ENCODE measurements at regions not wholly inside any gene's neighbourhood (a gene's known extent, or its start where the extent isn't known, plus 50 kb on each side); places are given as distances from the start of the nearest gene placed in this dataset.

DNA sequence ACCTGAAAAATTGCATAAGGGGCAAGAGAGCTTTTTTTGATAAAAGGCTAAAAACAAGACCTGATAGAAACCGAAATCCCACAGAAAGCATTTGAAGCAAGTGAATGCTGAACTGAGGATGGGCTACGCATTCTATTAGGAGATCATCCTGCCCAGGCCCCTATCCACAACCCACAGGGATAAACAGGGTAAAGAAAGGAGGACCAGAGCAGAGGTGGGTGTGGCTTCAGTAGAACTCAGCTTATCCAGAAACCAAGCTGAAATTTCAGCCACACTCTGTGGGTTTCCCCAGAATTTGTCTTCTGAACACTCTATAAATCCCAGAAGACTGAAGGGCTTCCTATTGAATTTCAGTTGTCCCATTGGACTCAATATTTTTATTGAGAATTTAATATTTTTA, 195.1 kb downstream of the ETS1 start:
- H3K27ac ChIP-seq (ENCODE audit: insufficient read depth, low read depth, low read length): no peak overlapping the region
- no peak overlapping the region for H3K4me3 ChIP-seq (replicated peaks in 1 of 3; ENCODE audit: insufficient read depth in 1 of 3, low read depth in 1 of 3, low read length in 3 of 3)
- intact Hi-C loops (cut with micrococcal nuclease) (no loop called here), dilution Hi-C loops (cut with MboI; ENCODE audit: extremely low pct_ligation_motif_present, low sequenced_read_pairs) (no loop called here)
- no peaks in the 10 kb centered on the region for H3K27me3 ChIP-seq (ENCODE audit: control insufficient read depth in 2 of 2, insufficient read depth in 2 of 2, low read length in 2 of 2)
- H3K9me3 ChIP-seq (replicated peaks; ENCODE audit: control insufficient read depth, insufficient read depth, low read length): no peaks in the 10 kb centered on the region
- ChIA-PET POLR2A (no interaction called here), CTCF (interaction anchor here (1.4 kb wide), 1 partner anchor 240 kb away, joined by 3 read pairs; no protein-coding TSS in a partner anchor)
- no peaks in the 10 kb centered on the region for H3K79me2 ChIP-seq (ENCODE audit: control insufficient read depth, insufficient read depth, low read length)
- no peaks in the 10 kb centered on the region for H4K20me1 ChIP-seq (replicated peaks; ENCODE audit: control insufficient read depth, extremely low read depth, insufficient read depth, low read length)
- H2AFZ ChIP-seq (ENCODE audit: low read depth, low read length): no peak overlapping the region
- no peaks in the 10 kb centered on the region for H3K4me1 ChIP-seq (ENCODE audit: control insufficient read depth, extremely low read depth, insufficient read depth, low read length)
- no peaks in the 10 kb centered on the region for H3K9me1 ChIP-seq (replicated peaks; ENCODE audit: control insufficient read depth, extremely low read depth, insufficient read depth, low read length)
- BruUV-seq (replicated peaks): no TSS peak
- no peak for TF ChIP-seq EZH2 (IDR thresholded peaks at IDR 0.05; ENCODE audit: borderline replicate concordance, low read depth, low read length, severe bottlenecking)
- no peak for DNase-seq (ENCODE audit: low read depth, low spot score)
- no peak overlapping the region for H3K4me2 ChIP-seq (ENCODE audit: insufficient read depth, low read length)
- no peak overlapping the region for H3K9ac ChIP-seq (replicated peaks; ENCODE audit: extremely low read depth, insufficient read depth, low read length)
- no peaks in the 10 kb centered on the region for H3K36me3 ChIP-seq (ENCODE audit: control insufficient read depth in 2 of 2, extremely low read depth in 1 of 2, insufficient read depth in 2 of 2, low read length in 2 of 2)
- FAIRE-seq: no peak

DNA sequence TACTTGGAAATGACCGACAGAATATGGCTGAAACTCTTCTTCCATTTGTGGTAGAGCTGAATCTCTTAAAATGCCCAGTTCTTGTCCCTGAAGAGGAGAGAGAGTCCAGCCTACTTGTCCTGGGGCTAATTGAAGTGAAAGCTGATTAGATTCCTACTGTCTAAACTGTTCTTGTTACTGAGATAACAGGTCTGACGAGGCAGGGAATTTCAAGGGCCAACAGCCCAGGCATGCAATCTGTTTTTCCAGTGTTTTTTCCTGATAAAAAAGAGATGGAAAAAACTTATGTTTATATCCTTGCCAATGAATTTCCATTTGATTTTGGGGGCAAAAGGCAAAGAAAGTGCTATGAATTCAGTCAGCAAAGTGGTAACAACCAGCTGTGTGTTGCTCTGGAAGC, 195.5 kb downstream of the ETS1 start:
- TF ChIP-seq, protein P1, sequence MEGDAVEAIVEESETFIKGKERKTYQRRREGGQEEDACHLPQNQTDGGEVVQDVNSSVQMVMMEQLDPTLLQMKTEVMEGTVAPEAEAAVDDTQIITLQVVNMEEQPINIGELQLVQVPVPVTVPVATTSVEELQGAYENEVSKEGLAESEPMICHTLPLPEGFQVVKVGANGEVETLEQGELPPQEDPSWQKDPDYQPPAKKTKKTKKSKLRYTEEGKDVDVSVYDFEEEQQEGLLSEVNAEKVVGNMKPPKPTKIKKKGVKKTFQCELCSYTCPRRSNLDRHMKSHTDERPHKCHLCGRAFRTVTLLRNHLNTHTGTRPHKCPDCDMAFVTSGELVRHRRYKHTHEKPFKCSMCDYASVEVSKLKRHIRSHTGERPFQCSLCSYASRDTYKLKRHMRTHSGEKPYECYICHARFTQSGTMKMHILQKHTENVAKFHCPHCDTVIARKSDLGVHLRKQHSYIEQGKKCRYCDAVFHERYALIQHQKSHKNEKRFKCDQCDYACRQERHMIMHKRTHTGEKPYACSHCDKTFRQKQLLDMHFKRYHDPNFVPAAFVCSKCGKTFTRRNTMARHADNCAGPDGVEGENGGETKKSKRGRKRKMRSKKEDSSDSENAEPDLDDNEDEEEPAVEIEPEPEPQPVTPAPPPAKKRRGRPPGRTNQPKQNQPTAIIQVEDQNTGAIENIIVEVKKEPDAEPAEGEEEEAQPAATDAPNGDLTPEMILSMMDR (IDR thresholded peaks at IDR 0.05; ENCODE audit: extremely low read depth in 1 of 2, insufficient read depth in 1 of 2, low read depth in 1 of 2, low read length in 2 of 2): no peak
- TF ChIP-seq GATA2 (IDR thresholded peaks at IDR 0.05; ENCODE audit: insufficient read depth, insufficient read length, low read depth, low read length) (no peak), JUN (IDR thresholded peaks at IDR 0.05; ENCODE audit: borderline replicate concordance, insufficient read depth, insufficient read length, low read depth) (no peak), FOS (IDR thresholded peaks at IDR 0.05; ENCODE audit: borderline replicate concordance, insufficient read depth, low read length) (no peak), EZH2 (IDR thresholded peaks at IDR 0.05; ENCODE audit: borderline replicate concordance, low read depth, low read length, severe bottlenecking) (no peak), POLR2A (IDR thresholded peaks at IDR 0.05; ENCODE audit: low read depth, low read length) (no peak), MYC (IDR thresholded peaks at IDR 0.05; ENCODE audit: low read depth, low read length) (no peak), POLR2AphosphoS5 (IDR thresholded peaks at IDR 0.05; ENCODE audit: insufficient read depth, low read depth, low read length) (no peak)
- TF ChIP-seq, protein P2, sequence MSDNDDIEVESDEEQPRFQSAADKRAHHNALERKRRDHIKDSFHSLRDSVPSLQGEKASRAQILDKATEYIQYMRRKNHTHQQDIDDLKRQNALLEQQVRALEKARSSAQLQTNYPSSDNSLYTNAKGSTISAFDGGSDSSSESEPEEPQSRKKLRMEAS (IDR thresholded peaks at IDR 0.05; ENCODE audit: insufficient read depth, insufficient read length): no peak
- Histone ChIP-seq H3K36me3 (ENCODE audit: control insufficient read depth in 2 of 2, extremely low read depth in 1 of 2, insufficient read depth in 2 of 2, low read length in 2 of 2) (no peaks in the 10 kb centered on the region), H3K79me2 (ENCODE audit: control insufficient read depth, insufficient read depth, low read length) (no peaks in the 10 kb centered on the region), H3K9me3 (replicated peaks; ENCODE audit: control insufficient read depth, insufficient read depth, low read length) (no peaks in the 10 kb centered on the region), H4K20me1 (replicated peaks; ENCODE audit: control insufficient read depth, extremely low read depth, insufficient read depth, low read length) (no peaks in the 10 kb centered on the region), H3K4me1 (ENCODE audit: control insufficient read depth, extremely low read depth, insufficient read depth, low read length) (no peaks in the 10 kb centered on the region), H3K4me2 (ENCODE audit: insufficient read depth, low read length) (no peak overlapping the region), H3K27ac (ENCODE audit: insufficient read depth, low read depth, low read length) (no peak overlapping the region), H3K9ac (replicated peaks; ENCODE audit: extremely low read depth, insufficient read depth, low read length) (no peak overlapping the region), H3K9me1 (replicated peaks; ENCODE audit: control insufficient read depth, extremely low read depth, insufficient read depth, low read length) (no peaks in the 10 kb centered on the region), H3K4me3 (replicated peaks in 1 of 3; ENCODE audit: insufficient read depth in 1 of 3, low read depth in 1 of 3, low read length in 3 of 3) (no peak overlapping the region), H3K27me3 (ENCODE audit: control insufficient read depth in 2 of 2, insufficient read depth in 2 of 2, low read length in 2 of 2) (no peaks in the 10 kb centered on the region), H2AFZ (ENCODE audit: low read depth, low read length) (no peak overlapping the region)
- dilution Hi-C loops (cut with MboI; ENCODE audit: extremely low pct_ligation_motif_present, low sequenced_read_pairs) (no loop called here), intact Hi-C loops (cut with micrococcal nuclease) (no loop called here)
- ChIA-PET POLR2A (no interaction called here), CTCF (interaction anchor here (1.4 to 1.5 kb wide), 2 partner anchors 11 to 240 kb away, joined by 3 to 5 read pairs; no protein-coding TSS in a partner anchor)
- BruUV-seq (replicated peaks): no TSS peak
- FAIRE-seq (no peak), DNase-seq (ENCODE audit: low read depth, low spot score) (peak; percentile 17)

Data from endothelial cell of umbilical vein (primary cell).